Frontal cortex (tissue), 3 donors: ENCODE measurements at regions not wholly inside any gene's neighbourhood (a gene's known extent, or its start where the extent isn't known, plus 50 kb on each side); places are given as distances from the start of the nearest gene placed in this dataset.

Experiments
- DNase-seq, 2 donors: peaks; one replicate each; pipeline ENCODE4 v3.0.0; 2012; ENCODE audit warnings: low spot score in 2 of 2
- FAIRE-seq: peaks from 2 replicates; lab custom pipeline; 2012; peaks lifted over from hg19 to GRCh38; lab: Jason Lieb, UNC
- donor health status: control.
- donor health status: control.
- donor health status: control.

- FAIRE-seq: no peak
- DNase-seq: no peak
Measured at GRCh38 chr6:154682633-154683125, 50.5 kb upstream of the SCAF8 start.
